ENCODE measurements at regions not wholly inside any gene's neighbourhood (a gene's known extent, or its start where the extent isn't known, plus 50 kb on each side); places are given as distances from the start of the nearest gene placed in this dataset.

GRCh38 chr15:35721751-35722150 is 175.8 kb upstream of the DPH6 start:
- H3K4me2 ChIP-seq (ENCODE audit: insufficient read depth, insufficient read length, low read length): no peak overlapping the region

More at GRCh38 chr15:35721751-35722150, 175.8 kb upstream of the DPH6 start:
- no peak overlapping the region for H3K27ac ChIP-seq (ENCODE audit: insufficient read length, low read depth, low read length)
- Mint-ChIP-seq H3K9me3 (no peaks in the 10 kb centered on the region), H3K27me3 (ENCODE audit: low read depth) (no peaks in the 10 kb centered on the region), H3K4me3 (no peak overlapping the region), H3K36me3 (ENCODE audit: insufficient read depth in 1 of 3, low read depth in 3 of 3) (no peaks in the 10 kb centered on the region), H3K27ac (no peak overlapping the region), H3K4me1 (peaks cover 10 to 12% of the 10 kb centered on the region in 2 experiments)
- H3K4me1 ChIP-seq (ENCODE audit: insufficient read depth, low read length): no peaks in the 10 kb centered on the region; the same call in 1 of the 2 replicates
- no peak overlapping the region for H2AK5ac ChIP-seq (ENCODE audit: insufficient read length, low read length)
- H3K4ac ChIP-seq (ENCODE audit: low read depth, low read length): no peak overlapping the region
- H3K27me3 ChIP-seq (ENCODE audit: insufficient read depth, low read length): no peaks in the 10 kb centered on the region
- no peak overlapping the region for H4K8ac ChIP-seq (replicated peaks; ENCODE audit: insufficient read length, low read depth, low read length)
- H3K23me2 ChIP-seq (ENCODE audit: insufficient read length, low read depth, low read length, poor library complexity, severe bottlenecking): no peaks in the 10 kb centered on the region
- H3K79me2 ChIP-seq (ENCODE audit: insufficient read depth, low read length): no peaks in the 10 kb centered on the region
- no peak overlapping the region for H2BK20ac ChIP-seq (ENCODE audit: low read depth, low read length, poor library complexity, severe bottlenecking)
- H3K23ac ChIP-seq (ENCODE audit: insufficient read length, low read depth, low read length): no peak overlapping the region
- no peaks in the 10 kb centered on the region for H3K79me1 ChIP-seq (ENCODE audit: insufficient read depth, low read depth, low read length, poor library complexity, severe bottlenecking)
- H3K14ac ChIP-seq (ENCODE audit: insufficient read depth, low read length): no peak overlapping the region; the same call in 1 of the 2 replicates
- no peak overlapping the region for H4K91ac ChIP-seq (ENCODE audit: insufficient read length, low read depth, low read length)
- H4K5ac ChIP-seq (ENCODE audit: insufficient read length, low read depth, low read length): no peak overlapping the region
- no peak overlapping the region for H3K56ac ChIP-seq (ENCODE audit: insufficient read length, low read depth, low read length)
- no peak for DNase-seq
- H2AFZ ChIP-seq (ENCODE audit: low read length): no peak overlapping the region
- H3T11ph ChIP-seq (ENCODE audit: low read length): no peak overlapping the region
- no peaks in the 10 kb centered on the region for H3K9me3 ChIP-seq (ENCODE audit: control insufficient read depth, low read depth, low read length)
- no peak overlapping the region for H3K9ac ChIP-seq (ENCODE audit: extremely low read depth, insufficient read length, low read length)
- H4K20me1 ChIP-seq (ENCODE audit: control insufficient read depth, insufficient read depth, insufficient read length): no peaks in the 10 kb centered on the region
- WGBS (ENCODE audit: extremely low coverage, insufficient read length, low lambda C conversion rate): no CpG with 5 or more reads among the region's 4 CpGs
- H2BK120ac ChIP-seq (ENCODE audit: low read depth, low read length, poor library complexity, severe bottlenecking): no peak overlapping the region
- TF ChIP-seq CTCF (conservative IDR thresholded peaks at IDR 0.05): no peak
- no peak overlapping the region for H3K18ac ChIP-seq (ENCODE audit: insufficient read length, low read depth, low read length)
- H2BK5ac ChIP-seq (ENCODE audit: insufficient read length, low read length): no peak overlapping the region
- H2BK12ac ChIP-seq (ENCODE audit: insufficient read length, low read depth, low read length): no peak overlapping the region
- no peak overlapping the region for H2BK15ac ChIP-seq (ENCODE audit: low read depth, low read length)

Measured in H9 (cell line).